Mucosa of rectum (tissue), 2 donors: ENCODE measurements at regions not wholly inside any gene's neighbourhood (a gene's known extent, or its start where the extent isn't known, plus 50 kb on each side); places are given as distances from the start of the nearest gene placed in this dataset.

ENCODE experiments used
- H3K27ac ChIP-seq, 2 donors: one replicate each; pipeline ENCODE4 v1.7.0; 2013; ENCODE audit warnings: inconsistent platforms in 2 of 2, low read depth in 2 of 2, low read length in 2 of 2
- H3K27me3 ChIP-seq, 2 donors: one replicate each; pipeline ENCODE4 v1.7.0; 2013; ENCODE audit warnings: low read length in 2 of 2; ENCODE audit not compliant: control insufficient read depth in 2 of 2, insufficient read depth in 2 of 2
- H3K36me3 ChIP-seq, 2 donors: one replicate each; pipeline ENCODE4 v1.7.0; 2013; ENCODE audit warnings: low read length in 2 of 2; ENCODE audit not compliant: control insufficient read depth in 2 of 2, insufficient read depth in 2 of 2
- H3K4me1 ChIP-seq, 2 donors: one replicate each; pipeline ENCODE4 v1.7.0; 2013; ENCODE audit warnings: low read length in 2 of 2, mild to moderate bottlenecking in 1 of 2; ENCODE audit not compliant: control insufficient read depth in 2 of 2, insufficient read depth in 2 of 2
- H3K4me3 ChIP-seq, 2 donors: one replicate each; pipeline ENCODE4 v1.7.0; 2013; ENCODE audit warnings: low read length in 2 of 2
- H3K9ac ChIP-seq, 2 donors: one replicate each; pipeline ENCODE4 v1.7.0; 2013; ENCODE audit warnings: low read length in 2 of 2, low read depth in 1 of 2, mild to moderate bottlenecking in 1 of 2
- H3K9me3 ChIP-seq, 2 donors: one replicate each; pipeline ENCODE4 v1.7.0; 2013; ENCODE audit warnings: low read length in 2 of 2; ENCODE audit not compliant: control insufficient read depth in 2 of 2
- donor health status: healthy.
- donor health status: Normal muscosa, but diverticular disease.

DNA sequence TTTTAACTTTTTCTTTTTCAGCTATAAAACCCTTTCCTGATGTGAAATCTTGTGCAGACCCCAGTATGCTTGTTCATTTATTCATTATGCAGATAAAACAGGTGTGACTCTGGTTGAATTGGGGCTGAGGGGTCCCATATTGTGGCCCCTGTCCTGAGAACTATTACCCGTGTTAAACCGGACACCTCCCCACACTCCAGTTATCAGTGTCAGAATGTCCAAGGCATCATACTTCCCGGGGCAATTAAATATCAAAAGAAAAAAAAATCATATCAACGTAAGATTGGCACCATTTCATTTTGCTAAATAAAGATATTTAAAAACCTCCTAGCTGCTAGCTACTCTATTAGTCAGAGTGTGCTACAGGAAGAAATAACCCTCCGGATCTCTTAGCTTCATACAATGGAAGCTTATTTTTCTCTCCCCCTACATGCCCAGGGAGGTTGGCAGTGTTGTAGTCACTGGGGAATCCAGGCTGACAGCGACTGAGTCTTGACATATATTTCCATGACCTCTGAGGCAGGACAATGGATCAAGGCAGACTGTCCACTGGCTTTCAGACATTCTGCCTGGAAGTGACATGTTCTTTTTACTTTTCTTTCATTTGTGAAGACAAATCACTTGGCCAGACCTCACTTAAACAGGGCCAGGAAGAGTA lies 170.0 kb downstream of the SEC61B start:
- no peak overlapping the region for H3K27ac ChIP-seq
- no peaks in the 10 kb centered on the region for H3K4me1 ChIP-seq
- H3K4me3 ChIP-seq, result no peak overlapping the region
- no peaks in the 10 kb centered on the region for H3K9me3 ChIP-seq
- H3K27me3 ChIP-seq, result no peaks in the 10 kb centered on the region
- no peaks in the 10 kb centered on the region for H3K36me3 ChIP-seq
- no peak overlapping the region for H3K9ac ChIP-seq

DNA sequence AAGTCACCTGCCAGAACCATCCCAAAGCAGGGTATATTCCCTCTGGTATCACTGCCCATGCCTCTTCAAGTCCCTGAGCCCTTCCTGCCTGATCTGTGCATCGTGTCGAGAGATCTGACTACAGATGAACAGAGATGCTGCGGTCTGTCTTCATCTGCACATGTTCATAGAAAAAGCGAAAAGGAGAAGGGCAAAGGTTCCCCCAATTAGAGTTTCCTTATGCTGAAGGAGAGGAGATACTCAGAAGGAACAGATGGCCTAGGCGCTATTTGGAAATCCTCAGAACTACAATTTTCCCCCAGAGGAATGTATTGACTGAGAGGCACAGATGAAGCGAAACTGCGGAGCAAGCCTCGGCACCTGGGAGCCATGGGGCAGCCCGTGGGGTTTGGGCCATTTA lies 170.9 kb downstream of the SEC61B start:
- Histone ChIP-seq H3K36me3 (no peaks in the 10 kb centered on the region), H3K9ac (no peak overlapping the region), H3K4me1 (no peaks in the 10 kb centered on the region), H3K9me3 (no peaks in the 10 kb centered on the region), H3K27me3 (no peaks in the 10 kb centered on the region), H3K27ac (no peak overlapping the region), H3K4me3 (no peak overlapping the region)

DNA sequence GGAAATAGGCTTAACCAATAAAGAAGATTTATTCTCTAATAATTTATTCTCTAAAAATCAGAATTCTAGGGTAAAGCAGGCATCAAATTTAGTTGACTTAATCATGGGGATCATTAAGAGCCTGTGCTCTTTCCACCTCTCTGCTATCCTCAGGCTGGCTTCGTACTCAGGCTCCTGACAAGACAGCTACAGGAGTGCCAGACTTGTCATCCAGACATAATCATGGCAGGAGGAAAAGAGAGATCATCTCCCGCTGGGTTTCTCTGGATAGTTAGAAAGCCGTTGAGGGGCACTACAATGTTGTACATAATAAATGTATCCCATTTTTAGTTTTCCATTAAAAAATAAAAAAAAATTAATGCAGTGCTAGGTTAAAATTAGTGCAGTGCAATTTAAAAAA lies 171.9 kb downstream of the SEC61B start:
- no peaks in the 10 kb centered on the region for H3K4me1 ChIP-seq
- H3K27me3 ChIP-seq, result no peaks in the 10 kb centered on the region
- H3K9ac ChIP-seq, result no peak overlapping the region
- no peaks in the 10 kb centered on the region for H3K9me3 ChIP-seq
- no peak overlapping the region for H3K27ac ChIP-seq
- H3K36me3 ChIP-seq, result no peaks in the 10 kb centered on the region
- no peak overlapping the region for H3K4me3 ChIP-seq

DNA sequence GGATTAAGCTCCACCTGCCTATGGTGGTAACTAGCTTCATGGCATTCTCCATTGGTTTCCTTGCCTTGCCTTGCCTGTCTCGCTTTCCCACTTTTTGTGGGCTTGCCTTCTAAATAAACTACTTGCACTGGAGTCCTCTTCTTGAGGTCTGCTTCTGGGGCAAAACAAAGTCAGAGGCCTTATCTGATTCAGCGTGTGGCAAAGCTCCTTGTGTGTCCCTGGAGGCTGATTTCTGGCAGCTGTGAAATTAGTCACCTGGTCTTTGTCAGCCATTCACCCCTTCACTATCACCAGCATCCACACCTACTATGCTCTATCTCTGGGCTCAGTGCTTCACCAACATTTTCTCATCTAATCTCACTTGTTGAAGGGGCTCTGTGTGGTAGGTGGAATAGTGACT lies 176.2 kb downstream of the SEC61B start:
- Histone ChIP-seq H3K27me3 (no peaks in the 10 kb centered on the region), H3K9me3 (no peaks in the 10 kb centered on the region), H3K9ac (no peak overlapping the region), H3K4me3 (no peak overlapping the region), H3K27ac (no peak overlapping the region), H3K4me1 (no peaks in the 10 kb centered on the region), H3K36me3 (no peaks in the 10 kb centered on the region)

DNA sequence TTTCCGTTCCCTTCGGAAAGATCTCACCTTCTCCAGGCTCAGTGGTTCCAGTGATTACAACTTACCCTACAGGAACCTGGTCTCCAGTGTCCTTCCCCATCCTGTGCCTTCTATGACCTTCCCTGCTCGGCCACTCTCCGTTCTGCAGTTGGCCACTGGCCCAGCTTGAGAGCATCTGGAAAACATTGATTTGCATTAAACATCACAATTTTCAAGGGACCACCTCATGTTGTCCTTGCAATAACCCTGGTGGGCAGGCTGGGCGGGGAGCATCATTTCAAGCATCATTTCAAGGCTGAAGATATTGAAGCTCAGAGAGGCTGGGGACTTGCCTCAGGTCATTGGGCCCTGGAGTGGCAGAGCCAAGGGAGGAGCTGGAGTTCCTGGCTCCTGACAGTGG lies 177.4 kb downstream of the SEC61B start:
- no peaks in the 10 kb centered on the region for H3K4me1 ChIP-seq
- no peak overlapping the region for H3K4me3 ChIP-seq
- no peaks in the 10 kb centered on the region for H3K36me3 ChIP-seq
- no peaks in the 10 kb centered on the region for H3K27me3 ChIP-seq
- no peak overlapping the region for H3K27ac ChIP-seq
- no peak overlapping the region for H3K9ac ChIP-seq
- no peaks in the 10 kb centered on the region for H3K9me3 ChIP-seq

DNA sequence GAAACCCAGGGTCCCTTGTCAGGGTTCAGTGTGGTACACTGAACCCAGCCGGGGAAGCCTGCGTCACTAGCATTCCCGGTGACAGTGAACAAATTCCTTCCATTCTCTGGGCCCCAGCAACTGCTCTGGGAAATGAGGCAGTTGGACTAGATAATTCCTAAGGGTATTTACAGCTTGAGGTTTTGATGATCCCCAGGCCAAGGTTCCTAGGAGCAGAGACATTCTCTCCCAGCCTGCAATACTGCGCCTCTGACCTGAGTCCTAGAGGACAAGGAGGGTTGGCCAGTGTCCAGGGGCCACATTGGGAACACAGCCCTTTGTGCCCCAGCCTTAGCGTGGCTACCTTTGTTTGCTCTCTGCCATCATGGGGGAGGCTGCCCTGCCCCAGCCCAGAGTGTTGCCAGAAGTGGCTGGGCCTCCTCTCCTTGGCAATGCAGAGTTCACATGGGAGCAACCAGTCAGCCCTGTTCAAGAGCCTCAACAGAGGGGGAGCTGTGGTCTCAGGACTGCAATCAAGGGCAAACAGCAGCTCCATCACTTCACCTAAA lies 178.2 kb downstream of the SEC61B start:
- H3K9me3 ChIP-seq, result no peaks in the 10 kb centered on the region
- no peaks in the 10 kb centered on the region for H3K4me1 ChIP-seq
- H3K36me3 ChIP-seq, result no peaks in the 10 kb centered on the region
- no peak overlapping the region for H3K4me3 ChIP-seq
- no peak overlapping the region for H3K9ac ChIP-seq
- H3K27ac ChIP-seq, result no peak overlapping the region
- H3K27me3 ChIP-seq, result no peaks in the 10 kb centered on the region

DNA sequence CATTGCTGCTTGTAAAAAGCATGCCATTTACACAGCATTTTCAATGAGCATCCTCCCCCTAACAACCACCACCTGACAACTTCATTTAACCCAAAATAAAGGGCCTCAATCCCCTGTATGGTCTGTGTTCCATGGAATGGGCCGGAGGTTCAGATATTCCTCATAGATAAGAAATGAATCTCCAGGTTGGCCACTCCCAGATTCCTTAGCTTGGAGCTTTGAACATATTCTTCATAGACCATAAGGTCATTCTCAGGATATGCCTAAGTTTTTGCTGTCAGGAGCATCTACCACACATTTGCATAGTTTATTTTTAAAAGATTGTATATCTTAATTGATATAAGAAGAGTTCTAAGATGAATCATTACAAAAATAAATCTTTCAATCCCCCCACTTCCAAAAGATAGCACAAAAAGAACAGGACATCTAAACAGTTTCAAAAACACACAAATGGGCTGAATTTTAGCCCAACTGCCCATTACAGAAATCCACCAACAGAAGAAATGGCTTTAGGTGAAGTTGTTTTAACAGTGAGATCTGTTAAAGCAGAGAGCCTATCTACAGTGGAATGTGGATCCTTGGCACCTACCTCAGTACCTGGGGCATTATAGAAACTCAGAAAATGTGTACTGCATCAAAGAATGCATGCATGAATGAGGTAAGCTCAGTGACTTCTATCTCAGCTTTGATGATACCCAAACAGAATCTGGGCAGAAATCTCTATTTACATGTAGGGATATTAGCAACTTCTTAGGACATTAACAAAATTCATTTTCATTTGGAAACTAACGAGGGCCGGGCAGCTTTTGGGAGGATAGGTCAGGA lies 179.8 kb downstream of the SEC61B start:
- H3K27ac ChIP-seq, result no peak overlapping the region
- no peak overlapping the region for H3K9ac ChIP-seq
- no peaks in the 10 kb centered on the region for H3K4me1 ChIP-seq
- H3K36me3 ChIP-seq, result no peaks in the 10 kb centered on the region
- H3K9me3 ChIP-seq, result no peaks in the 10 kb centered on the region
- H3K4me3 ChIP-seq, result no peak overlapping the region
- H3K27me3 ChIP-seq, result no peaks in the 10 kb centered on the region

DNA sequence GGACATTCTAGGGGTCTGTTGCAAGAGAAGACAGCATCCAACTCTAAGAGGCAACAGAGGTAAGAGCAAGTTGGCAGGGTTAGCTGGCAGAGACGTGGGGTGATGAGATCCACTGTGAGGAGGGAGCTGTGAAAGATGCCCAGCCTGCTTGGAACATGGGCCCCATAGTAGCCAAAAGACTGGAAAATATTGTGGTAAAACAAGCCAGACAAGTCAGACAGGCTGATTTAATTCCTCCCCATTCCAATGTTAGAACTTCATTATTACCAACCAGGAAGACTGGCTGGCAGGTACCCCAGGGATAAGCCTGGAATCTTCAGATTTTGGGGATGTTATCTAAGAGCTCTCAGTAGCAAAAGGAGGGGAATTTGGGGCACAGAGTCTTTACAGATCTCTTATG lies 181.3 kb downstream of the SEC61B start:
- Histone ChIP-seq H3K9ac (no peak overlapping the region), H3K36me3 (no peaks in the 10 kb centered on the region), H3K9me3 (no peaks in the 10 kb centered on the region), H3K27me3 (no peaks in the 10 kb centered on the region), H3K4me3 (no peak overlapping the region), H3K4me1 (no peaks in the 10 kb centered on the region), H3K27ac (no peak overlapping the region)

DNA sequence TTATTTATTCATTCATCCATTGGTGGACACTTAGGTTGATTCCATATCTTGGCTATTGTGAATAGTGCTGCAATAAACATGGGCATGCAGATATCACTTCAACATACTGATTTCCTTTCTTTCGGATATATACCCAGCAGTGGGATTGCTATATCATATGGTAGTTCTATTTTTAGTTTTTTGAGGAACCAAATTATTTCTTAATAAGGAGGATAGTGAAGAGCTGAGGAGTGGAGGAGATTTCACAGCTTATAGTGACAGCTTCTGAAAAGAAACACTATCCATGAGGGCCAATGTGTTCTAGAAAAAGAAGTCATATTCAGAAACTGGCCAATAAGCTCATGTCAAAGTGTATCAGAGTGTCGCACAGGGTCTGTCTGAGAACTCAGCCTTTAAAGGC lies 183.3 kb downstream of the SEC61B start:
- Histone ChIP-seq H3K27me3 (no peaks in the 10 kb centered on the region), H3K36me3 (no peaks in the 10 kb centered on the region)

DNA sequence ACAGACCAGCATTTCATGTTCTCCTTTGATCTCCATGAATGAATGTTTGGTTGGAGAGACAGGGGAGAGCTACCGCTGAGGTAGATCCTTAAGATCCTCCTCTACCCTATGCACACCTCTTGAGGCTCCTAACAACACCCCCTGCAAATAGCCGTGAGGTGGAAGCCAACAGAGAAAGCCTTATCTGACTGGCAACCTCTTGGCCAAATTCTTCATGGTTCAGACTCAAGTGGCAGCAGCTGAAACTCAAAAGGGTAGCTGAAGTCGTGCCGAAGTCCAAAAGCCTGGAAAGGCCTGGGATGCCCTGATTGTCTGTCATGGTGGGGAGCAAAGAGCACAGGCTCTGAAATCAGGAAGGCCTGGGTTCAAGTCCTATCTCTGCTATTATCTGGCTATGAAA lies 184.9 kb downstream of the SEC61B start:
- no peaks in the 10 kb centered on the region for H3K27me3 ChIP-seq
- no peaks in the 10 kb centered on the region for H3K4me1 ChIP-seq
- H3K27ac ChIP-seq, result no peak overlapping the region
- no peaks in the 10 kb centered on the region for H3K9me3 ChIP-seq
- H3K36me3 ChIP-seq, result no peaks in the 10 kb centered on the region
- no peak overlapping the region for H3K4me3 ChIP-seq
- H3K9ac ChIP-seq, result no peak overlapping the region

More for the DNA sequence above, 183.3 kb downstream of the SEC61B start:
- Histone ChIP-seq H3K27ac (no peak overlapping the region), H3K4me1 (no peaks in the 10 kb centered on the region), H3K9ac (no peak overlapping the region), H3K4me3 (no peak overlapping the region), H3K9me3 (no peaks in the 10 kb centered on the region)
